Right atrium auricular region (tissue), 2 donors: ENCODE measurements at regions not wholly inside any gene's neighbourhood (a gene's known extent, or its start where the extent isn't known, plus 50 kb on each side); places are given as distances from the start of the nearest gene placed in this dataset.

Experiments
- DNase-seq: peaks from one replicate; pipeline ENCODE4 v3.0.0-alpha.2; 2019; ENCODE audit warnings: low spot score
- H3K27ac ChIP-seq, 2 donors: fragments of 200-600 bp; sonication (generic); 1 replicate in 1 of 2; 2 replicates in 1 of 2; pipeline ENCODE4 v1.5.1; 2016 to 2019
- H3K27me3 ChIP-seq, 2 donors: fragments of 200-600 bp; sonication (generic); one replicate each; pipeline versions ENCODE4 v1.5.1 to v1.6.0; 2017 to 2019
- H3K36me3 ChIP-seq: fragments of 200-600 bp; sonication (generic); one replicate; pipeline ENCODE4 v1.5.1; 2016
- H3K4me1 ChIP-seq, 2 donors: fragments of 200-600 bp; sonication (generic); one replicate each; pipeline versions ENCODE4 v1.5.1 to v1.6.0; 2017 to 2019
- H3K4me3 ChIP-seq, 2 donors: fragments of 200-600 bp; sonication (generic); 1 replicate in 1 of 2; 2 replicates in 1 of 2; pipeline ENCODE4 v1.5.1; 2017 to 2019; ENCODE audit warnings: mild to moderate bottlenecking in 1 of 2, moderate library complexity in 1 of 2
- H3K9me3 ChIP-seq, 2 donors: fragments of 200-600 bp; sonication (generic); one replicate each; pipeline ENCODE4 v1.5.1; 2019
- CTCF ChIP-seq, 2 donors: fragments of 200-600 bp; sonication (generic); IDR thresholded peaks; one replicate each; pipeline ENCODE4 v1.5.1; 2019; ENCODE audit warnings: antibody characterized with exemption in 2 of 2

- Histone ChIP-seq H3K4me1 (peaks cover 0 to 8% of the 10 kb centered on the region in 2 donors), H3K27me3 (no peaks in the 10 kb centered on the region), H3K4me3 (no peak overlapping the region), H3K9me3 (no peaks in the 10 kb centered on the region), H3K27ac (no peak overlapping the region), H3K36me3 (no peaks in the 10 kb centered on the region)
- TF ChIP-seq CTCF (IDR thresholded peaks at IDR 0.05), result no peak
- DNase-seq, result no peak
These were observed 307.5 kb upstream of the SLIT2 start for GRCh38 chr4:19944251-19944650.

- Histone ChIP-seq H3K4me3 (no peak overlapping the region), H3K9me3 (no peaks in the 10 kb centered on the region), H3K27ac (no peak overlapping the region), H3K27me3 (no peaks in the 10 kb centered on the region), H3K36me3 (no peaks in the 10 kb centered on the region), H3K4me1 (peaks cover 0 to 8% of the 10 kb centered on the region in 2 donors)
- no peak for DNase-seq
- no peak for TF ChIP-seq CTCF (IDR thresholded peaks at IDR 0.05)
These were observed 310.3 kb upstream of the SLIT2 start for GRCh38 chr4:19941434-19941833.

DNA sequence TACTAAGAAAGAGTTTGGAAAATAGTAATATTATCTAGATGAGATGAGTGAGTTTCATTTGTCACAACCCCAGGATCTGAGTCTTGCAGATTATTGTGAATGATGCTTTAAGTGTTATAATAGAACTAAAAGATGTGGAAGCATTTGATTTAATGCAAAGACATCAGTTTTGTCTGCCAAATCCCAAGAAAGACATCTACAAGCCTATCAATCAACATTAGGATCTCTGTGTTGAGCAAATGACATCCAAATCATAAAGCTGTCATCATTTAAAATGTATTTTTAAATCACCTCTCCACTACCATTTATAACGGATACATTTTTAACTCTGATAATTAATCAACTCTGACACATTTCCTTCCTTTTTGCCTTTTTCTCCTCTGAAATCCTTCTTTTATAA, 310.8 kb upstream of the SLIT2 start:
- H3K4me1 ChIP-seq, result peaks cover 0 to 8% of the 10 kb centered on the region in 2 donors
- no peak overlapping the region for H3K4me3 ChIP-seq
- H3K36me3 ChIP-seq, result no peaks in the 10 kb centered on the region
- TF ChIP-seq CTCF (IDR thresholded peaks at IDR 0.05), result no peak
- H3K27me3 ChIP-seq, result no peaks in the 10 kb centered on the region
- no peak overlapping the region for H3K27ac ChIP-seq
- no peaks in the 10 kb centered on the region for H3K9me3 ChIP-seq
- no peak for DNase-seq

DNA sequence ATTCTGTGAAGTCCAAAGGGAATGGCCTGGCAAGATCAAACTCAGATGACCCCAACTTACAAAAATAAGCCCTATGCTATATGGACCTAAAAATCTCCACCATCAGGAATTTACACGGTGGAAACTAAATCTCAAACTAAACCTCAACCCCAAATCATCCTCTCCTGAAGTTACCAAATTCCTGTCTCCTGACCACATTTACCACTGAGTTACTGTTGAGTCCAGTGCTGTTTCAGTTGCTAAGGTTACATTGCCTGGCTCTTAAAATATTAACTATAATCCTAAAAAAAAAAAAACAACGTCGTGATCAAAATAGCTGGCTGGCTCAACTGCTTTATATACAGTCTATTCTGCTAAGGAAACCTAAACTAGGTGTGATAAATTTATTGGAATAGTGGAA, 315.2 kb upstream of the SLIT2 start:
- H3K9me3 ChIP-seq, result no peaks in the 10 kb centered on the region
- no peaks in the 10 kb centered on the region for H3K4me1 ChIP-seq
- no peak for DNase-seq
- no peaks in the 10 kb centered on the region for H3K36me3 ChIP-seq
- H3K27me3 ChIP-seq, result no peaks in the 10 kb centered on the region
- no peak overlapping the region for H3K27ac ChIP-seq
- TF ChIP-seq CTCF (IDR thresholded peaks at IDR 0.05), result no peak
- no peak overlapping the region for H3K4me3 ChIP-seq

DNA sequence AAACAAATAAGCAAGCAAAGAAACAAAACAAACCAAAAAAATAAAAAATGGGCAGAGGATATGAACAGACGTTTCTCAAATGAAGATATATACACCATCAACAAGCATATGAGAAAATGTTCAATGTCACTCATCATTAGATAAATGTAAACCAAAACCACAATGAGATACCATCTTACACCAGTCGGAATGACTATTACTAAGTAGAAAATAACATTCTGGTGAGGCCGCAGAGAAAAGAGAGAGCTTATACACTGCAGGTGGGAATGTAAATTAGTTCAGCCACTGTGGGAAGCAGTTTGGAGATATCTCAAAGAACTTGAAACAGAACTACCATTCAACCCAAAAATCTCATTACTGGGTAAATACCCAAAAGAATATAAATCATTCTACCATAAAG, 321.0 kb upstream of the SLIT2 start:
- H3K27me3 ChIP-seq, result no peaks in the 10 kb centered on the region
- no peak overlapping the region for H3K4me3 ChIP-seq
- TF ChIP-seq CTCF (IDR thresholded peaks at IDR 0.05), result no peak
- no peak overlapping the region for H3K27ac ChIP-seq
- H3K36me3 ChIP-seq, result no peaks in the 10 kb centered on the region
- H3K9me3 ChIP-seq, result no peaks in the 10 kb centered on the region
- DNase-seq, result no peak
- H3K4me1 ChIP-seq, result no peaks in the 10 kb centered on the region

GRCh38 chr4:19927381-19927780, 324.3 kb upstream of the SLIT2 start:
- DNase-seq, result no peak
- Histone ChIP-seq H3K36me3 (no peaks in the 10 kb centered on the region), H3K9me3 (no peaks in the 10 kb centered on the region), H3K27ac (no peak overlapping the region), H3K4me3 (no peak overlapping the region), H3K27me3 (no peaks in the 10 kb centered on the region), H3K4me1 (no peaks in the 10 kb centered on the region)
- no peak for TF ChIP-seq CTCF (IDR thresholded peaks at IDR 0.05)
